Ascending aorta (tissue), 2 donors: ENCODE measurements at regions not wholly inside any gene's neighbourhood (a gene's known extent, or its start where the extent isn't known, plus 50 kb on each side); places are given as distances from the start of the nearest gene placed in this dataset.

Source experiments
- DNase-seq, 2 donors: peaks; one replicate each; pipeline ENCODE4 v3.0.0-alpha.2; 2019; ENCODE audit warnings: low spot score in 2 of 2
- H3K27ac ChIP-seq, 2 donors: fragments of 200-600 bp; sonication (generic); one replicate each; pipeline ENCODE4 v1.5.1; 2016 to 2017; ENCODE audit warnings: mild to moderate bottlenecking in 1 of 2
- H3K27me3 ChIP-seq: fragments of 200-600 bp; sonication (generic); one replicate; pipeline ENCODE4 v1.5.1; 2017
- H3K36me3 ChIP-seq, 2 donors: fragments of 200-600 bp; sonication (generic); one replicate each; pipeline ENCODE4 v1.5.1; 2016
- H3K4me1 ChIP-seq, 2 donors: fragments of 200-600 bp; sonication (generic); one replicate each; pipeline ENCODE4 v1.5.1; 2016 to 2017; ENCODE audit warnings: mild to moderate bottlenecking in 1 of 2
- H3K4me3 ChIP-seq, 2 donors: fragments of 200-600 bp; sonication (generic); one replicate each; pipeline ENCODE4 v1.5.1; 2016 to 2017; ENCODE audit warnings: mild to moderate bottlenecking in 1 of 2
- H3K9me3 ChIP-seq, 2 donors: fragments of 200-600 bp; sonication (generic); one replicate each; pipeline ENCODE4 v1.5.1; 2016
- CTCF ChIP-seq, 3 experiments: fragments of 200-600 bp in 2 of 3; fragments of 450-650 bp in 1 of 3; sonication (generic) in 2 of 3; IDR thresholded peaks; one replicate each; pipeline ENCODE4 v1.5.1; 2016 to 2019; ENCODE audit warnings: antibody characterized with exemption in 3 of 3, mild to moderate bottlenecking in 1 of 3, moderate library complexity in 1 of 3
- intact Hi-C: fragments of 100-400 bp; cut with DNase I; formaldehyde crosslinking; loops from one replicate; pipeline ENCODE4 v1.15.1; 2023

- no peak for TF ChIP-seq CTCF (IDR thresholded peaks at IDR 0.05)
- H3K27me3 ChIP-seq = no peaks in the 10 kb centered on the region
- H3K9me3 ChIP-seq = no peaks in the 10 kb centered on the region
- intact Hi-C loops = no loop called here
- no peak for DNase-seq
- no peak overlapping the region for H3K4me3 ChIP-seq
- H3K27ac ChIP-seq = no peak overlapping the region
- no peaks in the 10 kb centered on the region for H3K36me3 ChIP-seq
- peaks cover 0 to 2% of the 10 kb centered on the region in 2 donors for H3K4me1 ChIP-seq
These were observed 81.2 kb upstream of the MAPRE2 start for GRCh38 chr18:34959989-34960388.

- H3K27ac ChIP-seq = no peak overlapping the region
- intact Hi-C loops = no loop called here
- no peaks in the 10 kb centered on the region for H3K4me1 ChIP-seq
- no peak overlapping the region for H3K4me3 ChIP-seq
- TF ChIP-seq CTCF (IDR thresholded peaks at IDR 0.05) = no peak
- no peaks in the 10 kb centered on the region for H3K9me3 ChIP-seq
- no peak for DNase-seq
- H3K36me3 ChIP-seq = no peaks in the 10 kb centered on the region
- H3K27me3 ChIP-seq = no peaks in the 10 kb centered on the region
These were observed 76.1 kb upstream of the MAPRE2 start for GRCh38 chr18:34965108-34965507.

GRCh38 chr18:34965566-34965965 lies 75.6 kb upstream of the MAPRE2 start:
- H3K9me3 ChIP-seq = no peaks in the 10 kb centered on the region
- H3K36me3 ChIP-seq = no peaks in the 10 kb centered on the region
- no peaks in the 10 kb centered on the region for H3K4me1 ChIP-seq
- H3K27ac ChIP-seq = no peak overlapping the region
- TF ChIP-seq CTCF (IDR thresholded peaks at IDR 0.05) = no peak
- intact Hi-C loops = no loop called here
- no peak for DNase-seq
- no peaks in the 10 kb centered on the region for H3K27me3 ChIP-seq
- H3K4me3 ChIP-seq = no peak overlapping the region

- no peak for TF ChIP-seq CTCF (IDR thresholded peaks at IDR 0.05)
- H3K27ac ChIP-seq = no peak overlapping the region
- no peaks in the 10 kb centered on the region for H3K4me1 ChIP-seq
- no peak overlapping the region for H3K4me3 ChIP-seq
- DNase-seq = no peak
- H3K9me3 ChIP-seq = no peaks in the 10 kb centered on the region
- no peaks in the 10 kb centered on the region for H3K36me3 ChIP-seq
- intact Hi-C loops = no loop called here
- H3K27me3 ChIP-seq = no peaks in the 10 kb centered on the region
These were observed 71.1 kb upstream of the MAPRE2 start for GRCh38 chr18:34970106-34970505.

GRCh38 chr18:34971313-34971712 lies 69.9 kb upstream of the MAPRE2 start:
- no peaks in the 10 kb centered on the region for H3K9me3 ChIP-seq
- no peak overlapping the region for H3K4me3 ChIP-seq
- intact Hi-C loops = no loop called here
- H3K4me1 ChIP-seq = peaks cover 0 to 5% of the 10 kb centered on the region in 2 donors
- H3K27me3 ChIP-seq = no peaks in the 10 kb centered on the region
- H3K27ac ChIP-seq = no peak overlapping the region
- no peak for TF ChIP-seq CTCF (IDR thresholded peaks at IDR 0.05)
- no peak for DNase-seq
- no peaks in the 10 kb centered on the region for H3K36me3 ChIP-seq

GRCh38 chr18:34972765-34973414 lies 68.3 kb upstream of the MAPRE2 start:
- H3K36me3 ChIP-seq = no peaks in the 10 kb centered on the region
- H3K4me1 ChIP-seq = peaks cover 0 to 5% of the 10 kb centered on the region in 2 donors
- H3K4me3 ChIP-seq = no peak overlapping the region
- H3K27me3 ChIP-seq = no peaks in the 10 kb centered on the region
- intact Hi-C loops = no loop called here
- DNase-seq = no peak
- H3K27ac ChIP-seq = no peak overlapping the region
- TF ChIP-seq CTCF (IDR thresholded peaks at IDR 0.05) = no peak
- no peaks in the 10 kb centered on the region for H3K9me3 ChIP-seq
